HG02623 (cell line): ENCODE measurements at regions not wholly inside any gene's neighbourhood (a gene's known extent, or its start where the extent isn't known, plus 50 kb on each side); places are given as distances from the start of the nearest gene placed in this dataset.

ENCODE experiments used
- ATAC-seq: cut with Tn5 transposase; IDR thresholded peaks from one replicate; pipeline ENCODE4 v1.9.1; 2021; ENCODE audit warnings: moderate library complexity; ENCODE audit not compliant: unreplicated experiment

- no peak for ATAC-seq
Observed at GRCh38 chr2:235247001-235247400, 246.8 kb upstream of the AGAP1 start.

GRCh38 chr2:235255693-235256092 lies 238.2 kb upstream of the AGAP1 start:
- no peak for ATAC-seq

- ATAC-seq, result no peak
Observed at GRCh38 chr2:235257590-235257989, 236.3 kb upstream of the AGAP1 start.

- ATAC-seq, result no peak
Observed at GRCh38 chr2:235262750-235263149, 231.1 kb upstream of the AGAP1 start.

GRCh38 chr2:235263205-235264120 lies 230.4 kb upstream of the AGAP1 start:
- ATAC-seq, result no peak

GRCh38 chr2:235264121-235264493 lies 229.7 kb upstream of the AGAP1 start:
- no peak for ATAC-seq

GRCh38 chr2:235264512-235264911 lies 229.3 kb upstream of the AGAP1 start:
- no peak for ATAC-seq

GRCh38 chr2:235265348-235265965 lies 228.4 kb upstream of the AGAP1 start:
- no peak for ATAC-seq

- no peak for ATAC-seq
Observed at GRCh38 chr2:235267251-235267650, 226.6 kb upstream of the AGAP1 start.

- ATAC-seq, result no peak
Observed at GRCh38 chr2:235268535-235268934, 225.3 kb upstream of the AGAP1 start.

GRCh38 chr2:235270291-235270690 lies 223.6 kb upstream of the AGAP1 start:
- ATAC-seq, result no peak

GRCh38 chr2:235270956-235271355 lies 222.9 kb upstream of the AGAP1 start:
- peak; percentile 85 for ATAC-seq

- ATAC-seq, result no peak
Observed at GRCh38 chr2:235271936-235272335, 221.9 kb upstream of the AGAP1 start.

- ATAC-seq, result no peak
Observed at GRCh38 chr2:235274023-235274422, 219.8 kb upstream of the AGAP1 start.

- no peak for ATAC-seq
Observed at GRCh38 chr2:235277485-235277884, 216.4 kb upstream of the AGAP1 start.

- no peak for ATAC-seq
Observed at GRCh38 chr2:235278771-235279355, 215.0 kb upstream of the AGAP1 start.

- no peak for ATAC-seq
Observed at GRCh38 chr2:235279965-235280364, 213.9 kb upstream of the AGAP1 start.

GRCh38 chr2:235283246-235283645 lies 210.6 kb upstream of the AGAP1 start:
- no peak for ATAC-seq

- ATAC-seq, result no peak
Observed at GRCh38 chr2:235286622-235287374, 207.0 kb upstream of the AGAP1 start.

GRCh38 chr2:235287375-235287733 lies 206.5 kb upstream of the AGAP1 start:
- no peak for ATAC-seq

- no peak for ATAC-seq
Observed at GRCh38 chr2:235291461-235291860, 202.4 kb upstream of the AGAP1 start.
